ENCODE measurements at regions not wholly inside any gene's neighbourhood (a gene's known extent, or its start where the extent isn't known, plus 50 kb on each side); places are given as distances from the start of the nearest gene placed in this dataset.
"Not testable (repeated sequence)": the region's sequence is repeated elsewhere in the genome, so short reads cannot be mapped to it uniquely, and the experiment has no call there.

DNA sequence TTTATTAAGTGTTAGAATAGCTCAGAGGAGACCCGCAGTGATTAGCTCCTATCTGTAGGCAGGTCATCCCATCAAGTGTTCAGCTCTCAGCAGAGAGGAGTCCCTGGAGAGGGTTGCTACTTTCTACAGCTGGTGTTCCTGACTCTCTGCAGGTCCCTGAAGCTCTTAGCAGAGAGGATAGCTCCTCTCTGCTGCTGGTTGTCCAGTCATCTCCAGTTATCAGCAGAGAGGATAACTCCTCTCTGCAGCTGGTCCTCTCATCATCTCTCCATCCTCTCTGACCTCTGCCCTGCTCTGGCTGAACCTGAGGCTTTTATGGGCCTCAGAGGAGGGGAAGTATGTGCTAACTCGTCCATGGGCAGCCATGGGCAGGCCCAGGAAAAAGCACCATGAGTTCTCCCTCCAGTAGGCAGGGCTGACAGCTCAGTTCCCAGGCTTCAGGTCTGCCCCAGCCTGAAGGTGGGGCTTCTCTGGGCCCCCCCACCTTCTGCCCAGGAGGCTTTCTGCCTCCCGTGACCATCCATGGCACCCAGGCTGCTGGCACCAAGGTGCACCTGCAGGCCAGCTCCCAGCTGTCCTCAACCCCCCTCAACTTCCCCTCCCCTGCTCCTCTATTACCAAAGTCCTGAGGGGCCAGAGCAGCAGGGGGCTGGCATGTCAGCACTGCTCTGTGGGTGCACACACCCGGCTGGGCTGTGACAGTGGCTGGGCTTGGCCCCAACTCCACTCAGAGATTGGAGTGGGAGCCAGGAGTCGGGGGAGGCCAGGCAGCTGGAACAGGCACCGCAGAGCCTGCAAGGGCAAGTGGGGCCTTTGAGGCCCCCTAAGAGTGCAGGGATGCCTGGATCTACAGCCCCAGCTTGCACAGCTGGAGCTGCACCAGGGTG is 98.9 kb upstream of the FRMD4B start:
- no peak for DNase-seq (ENCODE audit: low spot score in 2 of 2, unreplicated experiment in 2 of 2)
- no peak overlapping the region for H3K27ac Mint-ChIP-seq
- peaks cover 4% of the 10 kb centered on the region for H3K9me3 Mint-ChIP-seq
- no peaks in the 10 kb centered on the region for H3K36me3 Mint-ChIP-seq
- H3K4me1 Mint-ChIP-seq = no peaks in the 10 kb centered on the region
- no peak overlapping the region for H3K4me3 Mint-ChIP-seq
- peaks cover 14% of the 10 kb centered on the region for H3K27me3 Mint-ChIP-seq (ENCODE audit: low read depth)
- TF ChIP-seq, protein P1, sequence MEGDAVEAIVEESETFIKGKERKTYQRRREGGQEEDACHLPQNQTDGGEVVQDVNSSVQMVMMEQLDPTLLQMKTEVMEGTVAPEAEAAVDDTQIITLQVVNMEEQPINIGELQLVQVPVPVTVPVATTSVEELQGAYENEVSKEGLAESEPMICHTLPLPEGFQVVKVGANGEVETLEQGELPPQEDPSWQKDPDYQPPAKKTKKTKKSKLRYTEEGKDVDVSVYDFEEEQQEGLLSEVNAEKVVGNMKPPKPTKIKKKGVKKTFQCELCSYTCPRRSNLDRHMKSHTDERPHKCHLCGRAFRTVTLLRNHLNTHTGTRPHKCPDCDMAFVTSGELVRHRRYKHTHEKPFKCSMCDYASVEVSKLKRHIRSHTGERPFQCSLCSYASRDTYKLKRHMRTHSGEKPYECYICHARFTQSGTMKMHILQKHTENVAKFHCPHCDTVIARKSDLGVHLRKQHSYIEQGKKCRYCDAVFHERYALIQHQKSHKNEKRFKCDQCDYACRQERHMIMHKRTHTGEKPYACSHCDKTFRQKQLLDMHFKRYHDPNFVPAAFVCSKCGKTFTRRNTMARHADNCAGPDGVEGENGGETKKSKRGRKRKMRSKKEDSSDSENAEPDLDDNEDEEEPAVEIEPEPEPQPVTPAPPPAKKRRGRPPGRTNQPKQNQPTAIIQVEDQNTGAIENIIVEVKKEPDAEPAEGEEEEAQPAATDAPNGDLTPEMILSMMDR (IDR thresholded peaks at IDR 0.05; ENCODE audit: unreplicated experiment) = no peak

DNA sequence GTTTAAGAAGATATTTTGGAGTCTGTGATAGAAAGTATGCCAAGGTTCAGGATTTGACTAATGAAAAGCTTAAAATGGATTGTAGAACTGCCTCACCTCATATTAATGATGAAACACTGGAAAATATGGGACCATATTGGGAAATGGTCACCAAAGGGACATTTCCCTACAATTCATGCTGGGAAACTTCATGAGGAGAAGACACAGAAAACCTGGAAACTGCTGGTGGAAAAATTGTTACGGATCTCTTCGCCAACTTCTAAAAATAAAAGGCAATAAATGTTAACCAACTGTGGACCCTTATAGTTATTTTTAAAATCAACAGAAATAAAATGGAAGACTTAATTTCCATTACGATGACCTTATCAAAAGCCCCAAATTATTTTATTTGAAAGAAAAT is 97.6 kb upstream of the FRMD4B start:
- Mint-ChIP-seq H3K27me3 (ENCODE audit: low read depth) (peaks cover 15% of the 10 kb centered on the region), H3K9me3 (peaks cover 5% of the 10 kb centered on the region), H3K4me3 (no peak overlapping the region), H3K4me1 (no peaks in the 10 kb centered on the region), H3K36me3 (no peaks in the 10 kb centered on the region), H3K27ac (no peak overlapping the region)
- TF ChIP-seq, protein P1 (IDR thresholded peaks at IDR 0.05; ENCODE audit: unreplicated experiment) = no peak
- DNase-seq (ENCODE audit: low spot score in 2 of 2, unreplicated experiment in 2 of 2) = no peak

- Mint-ChIP-seq H3K9me3 (peaks cover 11% of the 10 kb centered on the region), H3K27me3 (ENCODE audit: low read depth) (peaks cover 20% of the 10 kb centered on the region)
- H3K4me3 Mint-ChIP-seq; DNase-seq (ENCODE audit: low spot score in 2 of 2, unreplicated experiment in 2 of 2); H3K27ac Mint-ChIP-seq; H3K4me1 Mint-ChIP-seq; H3K36me3 Mint-ChIP-seq: not testable (repeated sequence)
These were observed 95.1 kb upstream of the FRMD4B start for GRCh38 chr3:69480986-69481385.

GRCh38 chr3:69474186-69474585 is 88.3 kb upstream of the FRMD4B start:
- no peak for DNase-seq (ENCODE audit: low spot score in 2 of 2, unreplicated experiment in 2 of 2)
- peaks cover 52% of the 10 kb centered on the region for H3K27me3 Mint-ChIP-seq (ENCODE audit: low read depth)
- no peak overlapping the region for H3K4me3 Mint-ChIP-seq

DNA sequence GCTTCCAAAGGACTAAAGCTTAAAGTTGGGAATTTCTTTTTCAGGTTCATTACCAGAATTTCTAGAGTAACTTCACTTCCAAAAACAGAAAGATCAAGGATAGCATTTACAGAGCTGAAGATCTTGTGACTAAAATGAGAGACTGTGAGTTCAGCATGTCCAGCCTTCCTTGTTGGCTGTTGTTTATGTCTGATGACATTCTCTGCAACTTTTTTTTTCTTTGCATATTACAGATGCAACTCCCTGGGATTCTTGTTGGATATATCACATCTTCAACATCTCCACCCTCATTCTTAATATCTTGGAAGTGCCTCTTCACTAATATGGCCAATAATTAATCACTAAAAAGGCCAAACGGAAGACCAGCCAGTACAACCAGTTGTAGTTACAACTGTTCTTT is 86.2 kb upstream of the FRMD4B start:
- Mint-ChIP-seq H3K9me3 (peaks cover 3% of the 10 kb centered on the region), H3K4me3 (no peak overlapping the region), H3K27ac (no peak overlapping the region), H3K4me1 (no peaks in the 10 kb centered on the region), H3K27me3 (ENCODE audit: low read depth) (peaks cover 64% of the 10 kb centered on the region), H3K36me3 (no peaks in the 10 kb centered on the region)
- no peak for DNase-seq (ENCODE audit: low spot score in 2 of 2, unreplicated experiment in 2 of 2)
- TF ChIP-seq, protein P1 (IDR thresholded peaks at IDR 0.05; ENCODE audit: unreplicated experiment) = no peak

More at GRCh38 chr3:69474186-69474585, 88.3 kb upstream of the FRMD4B start:
- Mint-ChIP-seq H3K36me3 (no peaks in the 10 kb centered on the region), H3K27ac (no peak overlapping the region), H3K9me3 (peaks cover 10% of the 10 kb centered on the region), H3K4me1 (no peaks in the 10 kb centered on the region)
- TF ChIP-seq, protein P1 (IDR thresholded peaks at IDR 0.05; ENCODE audit: unreplicated experiment) = no peak

DNA sequence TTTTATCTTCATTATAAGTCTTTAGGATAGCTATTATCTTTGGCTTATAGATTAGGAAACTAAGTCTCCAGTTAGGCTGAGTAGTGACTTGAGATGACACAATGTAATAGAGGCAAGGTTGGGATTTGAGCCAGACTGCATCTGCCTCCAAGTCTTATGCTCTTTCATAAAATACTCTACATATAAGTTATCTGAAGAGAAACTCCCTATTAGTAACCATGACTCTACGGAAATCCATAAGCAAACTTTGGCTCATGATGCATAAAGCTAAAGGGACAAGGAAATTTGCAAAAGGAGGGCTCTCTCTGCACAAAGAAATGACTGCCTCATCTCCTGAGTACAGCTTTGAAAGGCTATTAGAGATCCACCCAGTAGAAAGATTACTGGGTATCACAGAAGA is 77.6 kb upstream of the FRMD4B start:
- Mint-ChIP-seq H3K27ac (no peak overlapping the region), H3K4me3 (no peak overlapping the region)

More for the DNA sequence above, 77.6 kb upstream of the FRMD4B start:
- DNase-seq (ENCODE audit: low spot score in 2 of 2, unreplicated experiment in 2 of 2) = no peak
- peaks cover 20% of the 10 kb centered on the region for H3K27me3 Mint-ChIP-seq (ENCODE audit: low read depth)
- TF ChIP-seq, protein P1 (IDR thresholded peaks at IDR 0.05; ENCODE audit: unreplicated experiment) = no peak
- H3K9me3 Mint-ChIP-seq = peaks cover 4% of the 10 kb centered on the region
- H3K4me1 Mint-ChIP-seq = no peaks in the 10 kb centered on the region
- H3K36me3 Mint-ChIP-seq = no peaks in the 10 kb centered on the region

Measured in mesothelial cell of epicardium (in vitro differentiated cells).